Stimulated activated CD4-positive, alpha-beta T cell treated with anti-CD3 and anti-CD28 coated beads, TNF-alpha, amount 100 ng/mL, for 1 hour (primary cell): ENCODE measurements at regions not wholly inside any gene's neighbourhood (a gene's known extent, or its start where the extent isn't known, plus 50 kb on each side); places are given as distances from the start of the nearest gene placed in this dataset.

Experiments
- DNase-seq, 3 donors: peaks; one replicate each; pipeline ENCODE4 v3.0.0-alpha.2; 2020; ENCODE audit warnings: low read depth in 3 of 3, low spot score in 1 of 3

GRCh38 chr5:164005071-164005470, 499.7 kb downstream of the MAT2B start:
- DNase-seq, result no peak

- no peak for DNase-seq
These were observed 501.6 kb downstream of the MAT2B start for GRCh38 chr5:164007064-164007463.

- DNase-seq, result no peak
These were observed 504.2 kb downstream of the MAT2B start for GRCh38 chr5:164009621-164010020.

GRCh38 chr5:164010900-164011299, 505.5 kb downstream of the MAT2B start:
- DNase-seq, result no peak

- DNase-seq, result no peak
These were observed 507.0 kb downstream of the MAT2B start for GRCh38 chr5:164012371-164012770.

GRCh38 chr5:164013077-164013670, 507.8 kb downstream of the MAT2B start:
- DNase-seq, result no peak

GRCh38 chr5:164020116-164020515, 514.7 kb downstream of the MAT2B start:
- no peak for DNase-seq

- DNase-seq, result no peak
These were observed 522.3 kb downstream of the MAT2B start for GRCh38 chr5:164027738-164028137.

- no peak for DNase-seq
These were observed 532.8 kb downstream of the MAT2B start for GRCh38 chr5:164038128-164038783.

- no peak for DNase-seq
These were observed 535.7 kb downstream of the MAT2B start for GRCh38 chr5:164041105-164041504.

- DNase-seq, result no peak
These were observed 543.0 kb downstream of the MAT2B start for GRCh38 chr5:164048359-164048926.

- no peak for DNase-seq
These were observed 546.3 kb downstream of the MAT2B start for GRCh38 chr5:164051745-164052144.

GRCh38 chr5:164052536-164053093, 547.2 kb downstream of the MAT2B start:
- DNase-seq, result no peak

- no peak for DNase-seq
These were observed 547.7 kb downstream of the MAT2B start for GRCh38 chr5:164053123-164053522.

- no peak for DNase-seq
These were observed 549.0 kb downstream of the MAT2B start for GRCh38 chr5:164054461-164054860.

GRCh38 chr5:164057121-164057520, 551.7 kb downstream of the MAT2B start:
- DNase-seq, result no peak

GRCh38 chr5:164058621-164059020, 553.2 kb downstream of the MAT2B start:
- DNase-seq, result no peak

GRCh38 chr5:164059471-164059870, 554.1 kb downstream of the MAT2B start:
- DNase-seq, result no peak

GRCh38 chr5:164060786-164061355, 555.5 kb downstream of the MAT2B start:
- DNase-seq, result no peak

GRCh38 chr5:164062304-164062703, 556.9 kb downstream of the MAT2B start:
- no peak for DNase-seq

- no peak for DNase-seq
These were observed 559.8 kb downstream of the MAT2B start for GRCh38 chr5:164065266-164065665.

GRCh38 chr5:164071671-164072070, 566.3 kb downstream of the MAT2B start:
- DNase-seq, result no peak
